Natural killer cell (primary cell): ENCODE measurements at regions not wholly inside any gene's neighbourhood (a gene's known extent, or its start where the extent isn't known, plus 50 kb on each side); places are given as distances from the start of the nearest gene placed in this dataset.

ENCODE experiments used
- ATAC-seq, 3 donors: fragments of 150-1000 bp in 2 of 3; fragments of 200-7000 bp in 1 of 3; cut with Tn5 transposase; 1 replicate in 1 of 3; 2 replicates in 2 of 3; pipeline ENCODE4 v1.10.0; 2021; ENCODE audit warnings: mild to moderate bottlenecking in 2 of 3, moderate library complexity in 2 of 3
- DNase-seq, 2 donors: peaks; one replicate each; pipeline versions ENCODE4 v3.0.0 to v3.0.0-alpha.2; 2013 to 2021; ENCODE audit warnings: mixed read lengths in 1 of 2
- H3K27ac ChIP-seq: one replicate; pipeline ENCODE4 v1.5.1; 2013; ENCODE audit warnings: mild to moderate bottlenecking, low read length
- H3K27me3 ChIP-seq: one replicate; pipeline ENCODE4 v1.6.1; 2013; ENCODE audit warnings: low read length; ENCODE audit not compliant: control insufficient read depth, insufficient read depth
- H3K36me3 ChIP-seq: one replicate; pipeline ENCODE4 v1.6.1; 2013; ENCODE audit warnings: low read length; ENCODE audit not compliant: control insufficient read depth, insufficient read depth
- H3K4me1 ChIP-seq: one replicate; pipeline ENCODE4 v1.6.1; 2013; ENCODE audit warnings: low read length; ENCODE audit not compliant: control insufficient read depth, insufficient read depth
- H3K4me3 ChIP-seq: one replicate; pipeline ENCODE4 v1.5.1; 2013; ENCODE audit warnings: low read length
- H3K9me3 ChIP-seq: one replicate; pipeline ENCODE4 v1.6.1; 2013; ENCODE audit warnings: low read length; ENCODE audit not compliant: control insufficient read depth, insufficient read depth
- H3K27ac Mint-ChIP-seq, 2 donors: one replicate each; pipeline ENCODE4 v1.8.0; 2022; ENCODE audit warnings: mild to moderate bottlenecking in 2 of 2, mixed read lengths in 2 of 2, moderate library complexity in 1 of 2
- H3K27me3 Mint-ChIP-seq, 2 donors: one replicate each; pipeline ENCODE4 v1.8.0; 2022; ENCODE audit warnings: low read depth in 2 of 2, mixed read lengths in 2 of 2
- H3K36me3 Mint-ChIP-seq: one replicate; pipeline ENCODE4 v1.8.0; 2022; ENCODE audit warnings: mixed read lengths
- H3K4me1 Mint-ChIP-seq, 2 donors: one replicate each; pipeline ENCODE4 v1.8.0; 2022; ENCODE audit warnings: mixed read lengths in 2 of 2
- H3K4me3 Mint-ChIP-seq: one replicate; pipeline ENCODE4 v1.8.0; 2022; ENCODE audit warnings: mild to moderate bottlenecking, moderate library complexity, mixed read lengths
- H3K9me3 Mint-ChIP-seq, 2 donors: one replicate each; pipeline ENCODE4 v1.8.0; 2022; ENCODE audit warnings: mixed read lengths in 2 of 2
- WGBS: methylation state at CpG from one replicate; pipeline ENCODE4 v1.1.7; 2013; ENCODE audit warnings: missing lambda C conversion rate; ENCODE audit not compliant: insufficient coverage; 5-methylcytosine and 5-hydroxymethylcytosine counted together
- intact Hi-C: fragments of 100-400 bp; cut with micrococcal nuclease; formaldehyde crosslinking; loops from one replicate; pipeline ENCODE4 v1.14.2; 2022
- TF ChIP-seq, protein P1 (sequence below): fragments of 200-600 bp; IDR thresholded peaks from one replicate; pipeline ENCODE4 v1.8.0; 2022; ENCODE audit warnings: antibody characterized with exemption

DNA sequence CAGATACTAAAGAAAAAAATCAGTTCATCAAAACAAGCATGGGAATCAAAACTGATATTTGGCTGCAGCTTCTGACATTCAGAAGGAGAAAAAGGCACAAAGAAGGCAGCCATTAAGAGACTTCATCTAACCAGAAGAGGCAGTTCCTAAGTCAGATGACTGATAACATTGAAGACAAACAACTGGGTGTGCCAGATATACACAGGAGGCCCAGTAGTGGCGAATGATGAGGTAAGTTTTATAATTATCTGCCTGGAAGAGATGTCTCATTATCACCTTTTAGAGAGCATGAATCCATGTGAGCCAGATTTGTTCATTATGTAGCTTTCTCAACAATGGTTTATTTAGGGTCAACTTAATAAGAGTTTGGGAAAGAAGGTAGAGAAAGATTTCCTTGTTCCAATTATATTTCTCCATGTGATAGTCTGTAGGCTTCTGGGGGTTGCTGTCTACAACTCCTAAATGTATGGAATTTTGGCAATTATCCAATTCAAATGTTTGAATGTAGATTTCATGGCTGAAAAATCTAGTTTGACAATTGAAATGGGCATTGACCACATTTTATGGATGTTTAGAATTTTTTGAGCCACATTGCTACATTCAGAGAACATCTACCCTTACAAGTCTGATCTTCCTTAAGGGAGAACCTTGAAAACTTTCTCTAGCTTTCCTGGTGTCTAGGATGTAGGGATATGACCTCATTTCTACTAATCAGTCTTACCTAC lies 50.4 kb upstream of the RASGRF1 start:
- 46% methylated on average over 1 of the region's 1 CpG for WGBS
- Histone ChIP-seq H3K9me3 (peaks cover 12% of the 10 kb centered on the region), H3K27ac (no peak overlapping the region), H3K27me3 (peaks cover 4% of the 10 kb centered on the region), H3K4me3 (no peak overlapping the region), H3K36me3 (no peaks in the 10 kb centered on the region), H3K4me1 (no peaks in the 10 kb centered on the region)
- peaks cover 2 to 7% of the 10 kb centered on the region in 2 donors for H3K9me3 Mint-ChIP-seq
- intact Hi-C loops: no loop called here
- H3K27me3 Mint-ChIP-seq: peaks cover 25 to 43% of the 10 kb centered on the region in 2 donors
- no peak overlapping the region for H3K4me3 Mint-ChIP-seq
- H3K4me1 Mint-ChIP-seq: no peaks in the 10 kb centered on the region
- no peaks in the 10 kb centered on the region for H3K36me3 Mint-ChIP-seq
- no peak for DNase-seq
- no peak for ATAC-seq
- H3K27ac Mint-ChIP-seq: no peak overlapping the region
- TF ChIP-seq, protein P1, sequence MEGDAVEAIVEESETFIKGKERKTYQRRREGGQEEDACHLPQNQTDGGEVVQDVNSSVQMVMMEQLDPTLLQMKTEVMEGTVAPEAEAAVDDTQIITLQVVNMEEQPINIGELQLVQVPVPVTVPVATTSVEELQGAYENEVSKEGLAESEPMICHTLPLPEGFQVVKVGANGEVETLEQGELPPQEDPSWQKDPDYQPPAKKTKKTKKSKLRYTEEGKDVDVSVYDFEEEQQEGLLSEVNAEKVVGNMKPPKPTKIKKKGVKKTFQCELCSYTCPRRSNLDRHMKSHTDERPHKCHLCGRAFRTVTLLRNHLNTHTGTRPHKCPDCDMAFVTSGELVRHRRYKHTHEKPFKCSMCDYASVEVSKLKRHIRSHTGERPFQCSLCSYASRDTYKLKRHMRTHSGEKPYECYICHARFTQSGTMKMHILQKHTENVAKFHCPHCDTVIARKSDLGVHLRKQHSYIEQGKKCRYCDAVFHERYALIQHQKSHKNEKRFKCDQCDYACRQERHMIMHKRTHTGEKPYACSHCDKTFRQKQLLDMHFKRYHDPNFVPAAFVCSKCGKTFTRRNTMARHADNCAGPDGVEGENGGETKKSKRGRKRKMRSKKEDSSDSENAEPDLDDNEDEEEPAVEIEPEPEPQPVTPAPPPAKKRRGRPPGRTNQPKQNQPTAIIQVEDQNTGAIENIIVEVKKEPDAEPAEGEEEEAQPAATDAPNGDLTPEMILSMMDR: no peak
